ENCODE measurements at regions not wholly inside any gene's neighbourhood (a gene's known extent, or its start where the extent isn't known, plus 50 kb on each side); places are given as distances from the start of the nearest gene placed in this dataset.

DNA sequence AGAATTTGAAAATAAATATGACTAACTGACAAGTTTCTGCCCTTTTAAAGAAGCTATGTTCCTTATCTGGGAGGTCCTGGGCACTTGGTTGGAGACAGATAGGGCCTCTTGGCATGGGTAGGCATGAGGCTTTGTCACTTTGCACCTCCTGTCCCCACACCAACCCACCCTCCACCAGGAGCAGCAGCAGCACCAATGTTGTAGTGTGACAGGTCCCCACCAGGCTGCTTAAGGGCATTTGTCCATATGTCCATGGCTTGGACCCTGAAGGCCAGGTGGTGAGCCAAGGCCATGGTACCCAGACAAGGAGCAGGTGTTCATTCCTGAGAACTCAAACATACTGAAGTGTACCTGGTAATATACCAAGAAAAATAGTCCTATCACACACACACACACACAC, 629.1 kb downstream of the ACTR3B start (continued):
- no peak for TF ChIP-seq PRMT3 (CRISPR knock-in tag; IDR thresholded peaks at IDR 0.05; ENCODE audit: borderline replicate concordance, low read depth)
- TF ChIP-seq ZNF737 (CRISPR knock-in tag; IDR thresholded peaks at IDR 0.05; ENCODE audit: borderline replicate concordance) = no peak
- TF ChIP-seq ZSCAN22 (CRISPR knock-in tag; IDR thresholded peaks at IDR 0.05) = no peak
- no peak for TF ChIP-seq MZF1 (CRISPR knock-in tag; IDR thresholded peaks at IDR 0.05; ENCODE audit: borderline replicate concordance)
- no peak for TF ChIP-seq ZNF460 (CRISPR knock-in tag; IDR thresholded peaks at IDR 0.05; ENCODE audit: borderline replicate concordance)
- TF ChIP-seq CREB1 (IDR thresholded peaks at IDR 0.05) = no peak
- TF ChIP-seq CREB1 (CRISPR knock-in tag; IDR thresholded peaks at IDR 0.05) = no peak

- 6% methylated on average over 3 of the region's 3 CpGs for WGBS (ENCODE audit: low lambda C conversion rate)
- H3K9me3 ChIP-seq (ENCODE audit: low read length) = peaks cover 71% of the 10 kb centered on the region
- DNase-seq (ENCODE audit: low spot score) (no peak), FAIRE-seq (no peak), ATAC-seq (no peak)
- intact Hi-C loops (cut with micrococcal nuclease; ENCODE audit: unreplicated experiment) = no loop called here
- BruUV-seq (replicated peaks) = no TSS peak
- no peak overlapping the region for H3K4me3 ChIP-seq (replicated peaks in 1 of 3; ENCODE audit: insufficient read depth in 1 of 3, low read depth in 2 of 3, low read length in 3 of 3)
- no peaks in the 10 kb centered on the region for H3K4me1 ChIP-seq (ENCODE audit: insufficient read depth, low read length)
- no peaks in the 10 kb centered on the region for H4K20me1 ChIP-seq (ENCODE audit: insufficient read depth, low read length)
- in situ Hi-C loops (cut with HindIII; ENCODE audit: extremely low pct_ligation_motif_present, low pct_unique_long_range_greater_than_20kb) = no loop called here
- POLR2A ChIA-PET = no interaction called here
- no peaks in the 10 kb centered on the region for H3K27me3 ChIP-seq (ENCODE audit: control insufficient read depth in 1 of 2, insufficient read depth in 2 of 2, low read length in 2 of 2)
- H3K9ac ChIP-seq (ENCODE audit: insufficient read depth, low read depth, low read length) = no peak overlapping the region
- no peak overlapping the region for H3K27ac ChIP-seq (ENCODE audit: extremely low read length, insufficient read depth, low read length)
- no peaks in the 10 kb centered on the region for H3K79me2 ChIP-seq (ENCODE audit: insufficient read depth, low read length)
- H3K4me2 ChIP-seq (ENCODE audit: low read depth, low read length) = no peak overlapping the region
- no peaks in the 10 kb centered on the region for H3K36me3 ChIP-seq (replicated peaks in 1 of 2; ENCODE audit: control insufficient read depth in 1 of 2, insufficient read depth in 2 of 2, low read length in 2 of 2)
- TF ChIP-seq HNRNPUL1 (IDR thresholded peaks at IDR 0.05; ENCODE audit: low read depth, low read length) = no peak
- no peak for TF ChIP-seq TFDP1 (CRISPR knock-in tag; IDR thresholded peaks at IDR 0.05; ENCODE audit: borderline replicate concordance)
- TF ChIP-seq TMF1 (CRISPR knock-in tag; IDR thresholded peaks at IDR 0.05; ENCODE audit: low read depth) = no peak
- TF ChIP-seq GATA4 (IDR thresholded peaks at IDR 0.05; ENCODE audit: borderline replicate concordance, low read depth) = no peak
- no peak for TF ChIP-seq SIX1 (CRISPR knock-in tag; IDR thresholded peaks at IDR 0.05; ENCODE audit: borderline replicate concordance)
- TF ChIP-seq CHD4 (IDR thresholded peaks at IDR 0.05; ENCODE audit: borderline replicate concordance, low read length) = no peak
- TF ChIP-seq MLXIP (CRISPR knock-in tag; IDR thresholded peaks at IDR 0.05; ENCODE audit: borderline replicate concordance) = no peak
- TF ChIP-seq ZNF34 (CRISPR knock-in tag; IDR thresholded peaks at IDR 0.05; ENCODE audit: borderline replicate concordance) = no peak
- TF ChIP-seq BCL3 (CRISPR knock-in tag; IDR thresholded peaks at IDR 0.05) = no peak
- TF ChIP-seq ZNF234 (CRISPR knock-in tag; conservative IDR thresholded peaks at IDR 0.05) = no peak
- CTCF ChIA-PET (ENCODE audit: low intra/inter-chr PET ratio, low total read pairs) = no interaction called here
- no peak overlapping the region for H2AFZ ChIP-seq (ENCODE audit: low read length)
Observed at GRCh38 chr7:153389261-153389660, 629.7 kb downstream of the ACTR3B start.
